Kidney tubule cell (primary cell): ENCODE measurements at regions not wholly inside any gene's neighbourhood (a gene's known extent, or its start where the extent isn't known, plus 50 kb on each side); places are given as distances from the start of the nearest gene placed in this dataset.
"Not testable (repeated sequence)": the region's sequence is repeated elsewhere in the genome, so short reads cannot be mapped to it uniquely, and the experiment has no call there.

Experiments used
- DNase-seq: peaks from one replicate; pipeline ENCODE4 v3.0.0-alpha.2; 2018; ENCODE audit warnings: low spot score

DNA sequence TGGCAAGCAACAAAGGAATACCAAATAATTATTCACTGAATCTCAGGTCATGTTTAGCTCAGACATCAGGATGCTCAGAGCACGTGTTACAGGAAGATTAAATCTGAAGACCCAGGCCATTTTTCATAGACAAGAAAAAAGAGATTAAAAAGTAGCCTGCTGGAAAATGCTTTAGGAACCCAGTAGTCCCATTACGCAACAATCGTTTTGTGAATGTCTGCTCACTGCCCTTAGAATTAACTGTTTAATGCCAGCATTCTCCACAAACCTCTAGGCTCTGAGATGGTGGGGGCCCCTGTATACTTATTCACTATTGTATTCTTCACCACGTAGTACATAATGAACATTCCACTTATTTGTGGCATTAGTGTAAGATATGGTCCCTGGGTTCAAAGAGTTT lies 154.6 kb upstream of the NYAP2 start:
- no peak for DNase-seq

DNA sequence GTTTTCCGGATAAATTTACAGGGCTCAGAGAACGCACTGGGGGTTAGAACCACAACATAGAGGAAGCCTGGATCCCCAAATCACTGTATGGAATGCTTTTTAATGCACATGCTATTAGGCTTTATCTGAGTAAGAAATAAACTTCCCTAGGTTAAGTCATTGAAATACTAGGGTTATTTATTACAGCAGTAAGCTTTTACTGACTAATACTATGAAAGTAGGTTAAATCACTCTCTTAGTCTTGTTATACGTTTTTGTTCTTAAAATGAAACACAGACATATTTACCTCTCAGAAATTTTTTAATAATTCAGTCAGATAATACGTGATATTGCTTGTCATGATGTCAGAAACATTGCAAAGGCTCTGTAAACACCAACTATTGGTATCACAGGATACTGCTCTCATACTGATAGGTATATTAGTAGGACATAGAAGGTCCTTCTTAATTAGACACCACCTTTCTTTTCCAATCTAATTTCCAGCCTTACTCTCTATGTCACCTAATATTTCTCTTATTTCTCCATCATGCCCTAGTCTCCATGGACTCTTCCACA lies 162.7 kb upstream of the NYAP2 start:
- DNase-seq: no peak

DNA sequence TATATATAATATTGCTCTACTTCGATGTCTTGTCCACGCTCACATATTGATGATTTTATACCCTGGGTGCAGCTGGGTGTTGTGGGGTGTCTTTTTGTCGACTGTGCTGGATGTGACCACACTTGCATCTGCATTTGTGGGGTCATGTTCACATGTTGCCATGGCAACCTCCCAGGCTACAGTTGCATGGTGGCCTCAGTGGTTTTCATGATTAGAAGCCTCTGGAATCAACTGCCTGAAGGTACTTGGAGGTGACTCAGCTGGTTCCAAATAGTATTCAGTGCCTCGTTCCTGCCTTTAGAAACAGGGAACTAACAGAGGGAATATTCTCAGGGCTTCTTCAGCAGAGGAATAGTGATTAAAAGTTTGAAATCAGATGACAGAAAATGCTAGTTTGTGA lies 166.3 kb upstream of the NYAP2 start:
- DNase-seq: peak; percentile 17

DNA sequence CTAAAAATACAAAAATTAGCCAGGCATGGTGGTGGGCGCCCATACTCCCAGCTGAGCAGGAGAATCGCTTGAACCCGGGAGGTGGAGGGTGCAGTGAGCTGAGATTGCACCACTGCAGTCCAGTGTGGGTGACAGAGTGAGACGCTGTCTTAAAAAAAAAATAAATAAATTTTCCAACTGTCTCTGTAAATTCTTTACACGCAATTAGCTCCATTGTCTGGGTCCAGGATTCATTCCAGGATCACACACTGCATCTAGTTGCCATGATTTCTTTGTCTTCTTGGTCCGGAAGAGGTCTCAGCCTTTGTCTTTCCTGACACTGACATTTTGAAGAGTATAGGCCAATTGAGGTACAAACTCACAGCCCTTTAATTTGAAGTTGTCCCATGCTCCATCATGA lies 167.6 kb upstream of the NYAP2 start:
- DNase-seq: no peak

DNA sequence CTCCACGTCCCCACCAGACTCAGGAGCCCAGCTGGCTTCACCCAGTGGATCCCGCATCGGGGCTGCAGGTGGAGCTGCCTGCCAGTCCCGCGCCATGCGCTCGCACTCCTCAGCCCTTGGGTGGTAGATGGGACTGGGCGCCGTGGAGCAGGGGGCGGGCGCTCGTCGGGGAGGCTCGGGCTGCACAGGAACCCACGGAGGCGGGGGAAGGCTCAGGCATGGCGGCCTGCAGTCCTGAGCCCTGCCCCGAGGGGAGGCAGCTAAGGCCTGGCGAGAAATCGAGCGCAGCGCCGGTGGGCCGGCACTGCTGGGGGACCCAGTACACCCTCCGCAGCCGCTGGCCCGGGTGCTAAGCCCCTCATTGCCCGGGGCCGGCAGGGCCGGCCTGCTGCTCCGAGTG lies 170.2 kb upstream of the NYAP2 start:
- DNase-seq: not testable (repeated sequence)

DNA sequence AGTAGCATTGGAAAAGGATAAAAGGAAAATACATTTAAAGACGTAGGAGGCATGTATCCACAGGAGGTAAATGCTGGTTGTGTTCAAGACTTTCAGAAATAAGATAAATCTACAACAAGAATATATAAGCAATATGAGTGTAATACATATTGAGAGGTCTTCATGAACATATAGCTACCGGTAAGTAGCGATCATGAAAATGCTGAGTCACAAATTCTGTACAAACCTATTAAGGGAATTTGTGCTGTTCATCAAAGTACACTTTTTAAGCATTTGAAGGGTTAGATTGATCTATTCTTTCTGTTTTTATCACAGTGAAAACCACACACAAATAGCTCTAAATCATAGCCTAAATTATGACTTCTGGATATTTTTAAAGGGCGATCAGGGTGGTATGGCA lies 173.1 kb upstream of the NYAP2 start:
- no peak for DNase-seq

DNA sequence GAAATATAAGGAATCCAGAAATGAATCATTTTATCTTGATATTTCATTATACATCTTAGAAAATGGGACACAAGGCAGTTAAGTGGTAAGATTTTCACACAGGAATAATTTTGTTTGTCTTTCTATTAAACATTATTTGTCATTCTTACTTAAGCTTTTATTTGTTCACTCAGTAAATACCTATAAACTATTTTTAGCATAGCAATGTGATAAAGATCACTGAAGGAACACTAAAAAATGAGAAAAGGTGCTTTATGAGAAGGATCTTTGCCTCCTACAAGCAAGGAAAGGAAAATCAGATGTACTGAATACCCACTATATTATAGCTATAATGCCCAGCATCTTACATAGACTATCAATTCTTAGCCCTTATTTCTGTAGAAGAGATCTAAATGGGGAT lies 176.2 kb upstream of the NYAP2 start:
- DNase-seq: no peak

DNA sequence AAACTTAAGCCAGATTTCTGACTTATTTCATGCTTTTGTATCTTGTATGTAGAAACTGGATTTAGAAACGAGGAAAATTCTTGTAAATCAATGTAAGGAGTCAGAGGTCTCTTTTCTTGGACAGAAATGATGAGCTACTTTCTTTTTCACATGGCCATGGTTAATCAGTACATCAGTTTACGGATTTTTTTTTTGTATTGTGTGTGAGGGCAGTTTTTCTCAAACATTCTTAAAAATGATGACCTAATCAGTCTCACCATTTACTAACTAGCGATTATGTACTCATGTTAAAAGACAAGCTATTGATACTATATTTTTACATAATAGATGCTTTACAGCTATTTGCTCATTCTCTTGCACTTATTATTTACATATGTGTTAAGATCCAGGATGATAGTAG lies 165.2 kb upstream of the DOCK10 start:
- no peak for DNase-seq

DNA sequence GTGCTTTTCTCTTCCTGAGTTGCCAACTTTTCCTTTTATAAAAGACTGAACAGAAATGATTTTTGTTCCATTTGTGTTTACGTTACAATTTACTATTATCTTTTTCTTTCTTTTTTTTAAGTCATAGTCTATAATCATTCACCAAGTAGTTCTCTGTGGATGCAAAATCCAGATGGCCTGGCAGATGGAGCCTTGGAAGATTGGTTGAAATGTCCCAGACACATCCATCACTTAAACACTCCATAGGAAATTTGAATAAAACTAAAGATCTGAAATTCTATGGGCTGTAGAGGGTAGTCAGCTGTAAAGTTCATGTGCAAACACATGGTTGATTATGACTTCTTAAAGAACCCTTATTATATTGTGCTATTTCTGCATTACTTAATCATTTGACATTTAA lies 164.8 kb upstream of the DOCK10 start:
- no peak for DNase-seq

DNA sequence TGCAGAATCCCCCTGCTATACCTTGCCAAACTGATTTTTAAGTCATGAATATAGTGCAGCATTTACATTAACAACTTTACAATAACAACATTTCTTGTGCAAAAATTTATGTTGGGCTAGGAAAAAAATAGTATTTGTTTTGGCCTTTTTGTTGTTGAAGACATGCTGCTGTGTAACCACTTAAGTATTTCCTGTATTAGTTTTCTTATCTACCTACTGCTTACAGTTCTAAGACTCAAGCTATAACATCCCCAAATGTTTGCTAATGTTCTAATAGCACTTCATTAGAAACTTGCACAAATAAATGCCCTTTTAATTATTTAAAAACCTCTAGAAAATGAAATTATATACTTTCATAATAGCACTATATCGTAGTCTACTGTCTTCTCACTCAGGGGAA lies 154.3 kb upstream of the DOCK10 start:
- no peak for DNase-seq

DNA sequence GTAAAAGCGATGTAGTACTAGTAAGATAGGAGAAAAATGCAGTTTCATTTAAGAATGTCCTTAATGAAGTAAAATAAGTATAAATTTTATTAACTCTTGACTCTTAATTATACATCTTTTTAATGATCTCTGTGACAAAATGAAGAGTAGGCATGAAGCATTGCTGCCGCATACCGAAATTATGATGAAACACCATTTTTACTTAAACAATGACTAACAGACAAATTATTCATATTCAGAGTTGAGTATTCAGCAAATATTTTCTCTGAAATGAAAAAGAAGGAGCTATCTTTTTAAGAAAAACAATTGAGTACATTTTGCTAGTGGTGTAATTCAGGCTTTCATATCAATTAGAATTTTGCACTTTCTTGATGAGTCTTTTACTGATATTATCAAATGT lies 150.6 kb upstream of the DOCK10 start:
- no peak for DNase-seq

DNA sequence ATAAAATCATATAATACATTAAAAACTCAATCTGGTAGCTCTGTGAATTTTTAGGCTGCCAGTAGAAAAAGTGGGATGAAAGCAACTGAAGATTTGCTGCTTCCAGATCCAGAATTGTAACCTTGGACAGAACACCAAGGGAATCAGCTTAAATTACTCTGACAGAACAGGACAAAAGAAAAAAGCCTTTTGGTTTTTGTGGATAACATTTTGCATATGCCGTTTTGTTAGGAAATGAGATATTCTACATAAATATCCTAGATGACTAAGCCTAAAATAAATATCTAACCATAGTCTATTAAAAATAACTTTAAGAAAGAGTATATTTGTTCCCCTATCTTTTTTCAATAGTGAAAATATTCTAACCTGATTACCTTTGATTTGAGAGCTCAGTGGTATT lies 148.7 kb upstream of the DOCK10 start:
- no peak for DNase-seq

DNA sequence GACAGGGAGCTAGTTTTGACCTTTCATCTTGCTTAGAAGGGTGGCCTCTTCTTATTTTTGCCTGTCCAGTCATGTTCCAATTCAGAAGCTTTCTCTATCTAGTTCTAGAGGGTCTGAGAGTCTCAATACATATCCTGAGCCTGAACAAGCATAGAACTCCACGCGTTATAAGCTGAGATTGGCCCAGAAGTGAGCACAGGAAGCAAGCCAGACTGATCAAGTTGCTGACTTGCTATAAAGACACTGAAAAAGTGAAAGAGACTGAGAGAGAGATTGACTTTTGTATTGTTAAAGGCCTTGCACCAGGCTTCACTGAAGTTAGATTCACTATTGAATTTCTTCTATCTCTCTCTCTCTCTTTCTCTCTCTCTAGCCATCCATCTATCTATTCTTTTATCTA lies 142.7 kb upstream of the DOCK10 start:
- DNase-seq: no peak

DNA sequence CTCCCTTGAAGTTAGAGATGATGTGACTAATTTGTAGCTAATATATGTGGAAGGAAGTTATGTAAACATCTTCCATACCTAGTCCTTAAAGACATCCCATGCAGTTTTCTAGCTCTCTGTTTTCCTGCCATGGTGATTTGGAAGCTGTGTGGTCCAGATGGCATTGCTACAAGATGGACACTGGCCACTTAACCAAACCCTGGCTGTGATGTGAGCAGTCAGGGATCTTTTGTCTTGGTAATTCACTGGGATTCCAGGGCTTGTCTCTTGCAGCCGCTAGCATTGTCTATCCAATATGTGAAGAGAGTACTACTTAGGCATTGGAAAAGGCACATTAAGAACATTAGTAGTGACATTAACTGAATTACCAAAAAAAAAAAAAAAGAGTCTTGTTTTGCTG lies 139.9 kb upstream of the DOCK10 start:
- DNase-seq: no peak

DNA sequence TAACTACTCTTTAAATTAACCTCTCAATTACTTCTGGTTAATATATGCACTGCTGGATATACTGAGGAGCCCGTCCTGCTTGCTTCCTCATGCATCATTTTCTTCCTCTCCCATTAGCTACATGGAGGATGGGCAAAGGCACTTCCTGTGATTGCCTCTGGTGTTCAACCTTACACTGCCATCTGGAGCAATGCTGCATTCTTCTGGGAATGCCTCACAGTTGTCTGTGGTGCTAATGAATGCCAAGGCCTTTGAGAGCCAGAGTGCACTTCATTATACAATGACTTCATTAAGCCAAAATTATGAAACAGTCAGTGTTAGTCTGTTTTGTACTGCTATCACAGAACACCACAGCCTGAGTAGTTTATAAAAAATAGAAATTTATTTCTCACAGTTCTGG lies 134.8 kb upstream of the DOCK10 start:
- peak; percentile 71 for DNase-seq

DNA sequence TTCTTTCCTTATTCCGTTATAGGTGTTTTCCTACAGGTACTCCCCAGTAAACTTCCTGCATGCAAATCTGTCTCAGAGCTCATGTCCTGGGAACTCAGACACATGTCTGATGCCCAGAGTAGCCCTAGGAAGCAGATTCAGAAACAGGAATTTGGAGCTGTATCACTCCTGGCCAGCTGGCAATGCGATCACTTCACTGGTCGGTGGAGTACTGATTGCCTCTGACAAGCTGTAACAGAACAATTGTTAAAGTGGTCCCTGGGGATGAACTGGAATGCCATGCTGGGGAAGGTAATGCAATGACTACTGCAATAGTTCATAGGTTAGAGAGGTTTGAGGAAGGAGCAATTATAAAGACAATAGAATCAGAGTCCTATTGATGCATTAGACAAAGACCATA lies 131.6 kb upstream of the DOCK10 start:
- no peak for DNase-seq

DNA sequence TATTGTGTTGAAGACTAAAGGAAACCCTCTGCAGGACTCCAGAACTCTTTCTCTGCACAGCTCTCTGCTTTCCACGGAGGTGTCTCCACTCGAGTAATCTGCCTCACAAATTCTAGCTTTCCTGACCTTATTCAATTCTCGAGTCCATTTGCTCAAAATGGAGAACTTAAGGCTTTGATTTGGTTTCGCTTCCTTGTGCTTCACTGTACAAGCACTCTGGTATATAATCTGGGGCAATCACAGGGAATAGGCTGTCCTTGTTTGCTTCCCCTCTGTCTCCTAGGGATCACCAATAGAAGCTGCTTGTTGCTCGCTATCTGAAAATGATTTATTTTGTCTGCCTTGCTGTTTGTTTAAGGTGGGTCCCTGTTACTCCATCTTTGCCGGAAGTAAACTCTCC lies 129.1 kb upstream of the DOCK10 start:
- DNase-seq: no peak

DNA sequence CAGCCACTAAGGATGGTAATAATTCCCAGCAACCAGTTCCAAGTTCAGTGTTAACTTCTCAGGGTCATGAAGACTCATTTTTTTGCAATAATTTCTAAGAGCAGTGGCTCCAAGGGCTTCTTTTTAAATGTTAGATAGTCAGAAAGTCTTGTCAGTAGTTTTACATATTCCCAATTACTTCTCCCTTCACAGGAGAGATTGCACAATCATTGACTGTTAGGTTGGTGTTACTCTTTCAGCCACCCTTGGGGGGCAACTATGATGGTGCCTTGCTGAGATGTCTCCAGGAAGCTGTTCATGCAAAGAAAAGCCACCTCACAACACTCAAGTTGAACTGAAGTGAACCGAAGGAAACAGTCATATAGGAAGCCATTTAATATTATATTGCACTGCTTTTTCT lies 127.9 kb upstream of the DOCK10 start:
- DNase-seq: no peak

DNA sequence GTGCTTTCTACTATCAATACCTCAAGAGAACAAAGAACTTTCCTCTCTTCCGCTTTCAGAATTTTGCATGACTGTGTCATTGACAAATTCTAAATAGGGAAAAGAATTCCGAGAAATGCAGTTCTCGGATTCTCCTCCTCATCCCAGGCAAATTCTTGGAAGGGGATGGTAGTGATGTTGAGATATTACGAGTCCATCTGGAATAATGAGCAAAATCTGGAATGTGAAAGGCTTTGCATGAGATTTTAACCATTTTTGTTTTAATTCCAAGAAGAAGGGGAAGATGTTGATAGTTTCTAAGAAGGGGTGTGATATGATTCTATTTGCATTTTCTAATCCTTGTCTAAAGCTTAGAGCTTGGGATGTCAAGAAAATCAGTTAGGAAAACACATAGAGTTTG lies 127.1 kb upstream of the DOCK10 start:
- DNase-seq: no peak

DNA sequence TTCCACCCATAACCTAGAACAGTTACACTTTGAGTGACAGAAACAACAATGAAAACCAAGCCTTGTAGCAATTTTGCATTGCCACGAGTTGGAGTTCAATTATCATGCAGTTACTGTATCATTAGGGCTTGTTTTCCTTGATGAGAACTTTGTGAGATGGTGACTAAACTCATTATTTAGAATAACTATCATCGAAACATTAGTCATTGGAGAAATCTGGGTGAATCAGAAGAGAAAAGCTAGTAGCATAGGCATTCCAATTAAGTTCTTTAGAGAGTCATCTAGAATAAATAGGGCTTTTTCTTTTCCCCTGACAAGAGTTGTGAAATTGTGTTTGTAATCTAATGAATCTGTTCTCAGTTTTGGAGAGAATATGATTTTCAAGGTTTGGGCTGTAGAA lies 122.8 kb upstream of the DOCK10 start:
- DNase-seq: no peak

DNA sequence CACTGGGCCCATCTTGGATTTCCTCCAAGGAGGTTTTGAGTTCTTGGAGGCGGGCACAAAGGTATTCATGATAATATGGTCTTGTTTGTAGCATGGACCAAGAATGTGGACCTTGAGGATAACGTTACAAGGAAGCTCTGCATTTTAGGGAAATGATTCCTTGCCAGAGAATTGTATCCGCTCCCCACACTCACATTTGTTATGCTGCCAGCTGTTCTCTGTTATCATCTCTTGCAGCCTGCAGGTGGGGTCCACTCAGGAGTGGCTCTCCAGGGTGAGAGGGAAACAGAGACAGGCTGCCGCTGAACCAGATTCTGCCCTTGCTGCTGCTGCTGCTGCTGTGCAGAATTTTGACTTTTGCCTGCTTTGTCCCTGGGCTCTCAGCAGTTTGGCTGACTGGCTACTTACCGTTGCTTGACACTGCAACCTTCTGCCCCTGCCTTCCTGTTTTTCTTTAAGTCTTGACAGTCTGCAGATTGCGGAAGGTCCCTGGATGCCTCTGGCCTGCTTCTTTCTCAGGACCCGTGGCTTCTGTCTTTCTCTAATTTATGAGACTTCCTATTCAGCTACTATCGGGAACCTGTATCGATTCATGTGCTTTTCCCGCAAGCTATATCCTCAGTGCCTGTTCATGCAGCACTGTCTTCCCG lies 122.3 kb upstream of the DOCK10 start:
- DNase-seq: no peak

DNA sequence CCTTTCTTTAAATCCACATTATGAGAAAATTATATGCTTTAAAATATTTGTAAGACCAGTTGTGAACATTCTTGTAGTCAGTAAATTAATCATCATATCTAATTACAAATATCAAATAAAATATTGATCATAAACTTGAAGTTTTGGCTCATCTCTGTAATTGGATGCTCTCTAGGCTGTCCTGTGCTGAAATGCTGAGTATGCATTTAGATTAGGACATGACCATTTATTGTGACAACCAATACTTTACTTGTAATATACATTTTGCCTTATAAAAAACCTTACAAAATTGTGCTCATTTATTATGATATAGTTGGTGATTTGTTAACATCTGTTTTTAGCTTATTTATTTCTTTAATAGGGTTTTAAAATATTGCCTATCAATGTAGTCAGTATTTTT lies 116.1 kb upstream of the DOCK10 start:
- no peak for DNase-seq

DNA sequence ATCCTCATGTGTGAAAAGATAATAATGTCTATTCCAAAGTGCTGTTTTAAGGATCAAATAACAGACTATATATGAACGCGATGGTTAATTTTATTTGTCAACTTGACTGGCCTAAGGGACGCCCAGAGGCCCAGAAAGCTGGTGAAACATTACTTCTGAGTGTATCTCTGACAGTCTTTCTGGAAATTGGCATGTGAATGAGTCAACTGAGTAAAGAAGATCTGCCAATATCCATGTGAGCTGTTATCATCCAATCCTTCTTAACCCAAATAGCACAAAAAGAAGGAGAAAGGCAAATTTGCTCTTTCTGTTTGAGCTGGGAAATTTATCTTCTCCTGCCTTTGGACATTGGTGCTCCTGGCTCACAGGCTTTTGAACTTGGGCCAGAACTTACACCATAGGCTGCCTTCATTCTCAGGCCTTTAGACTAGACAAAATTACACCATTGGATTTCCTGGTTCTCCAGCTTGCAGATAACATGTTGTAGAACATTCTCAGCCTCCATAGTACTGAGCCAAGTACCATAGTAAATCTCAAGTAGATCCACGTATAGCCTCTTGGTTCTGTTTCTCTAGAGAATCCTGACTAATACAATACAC lies 114.7 kb upstream of the DOCK10 start:
- no peak for DNase-seq

DNA sequence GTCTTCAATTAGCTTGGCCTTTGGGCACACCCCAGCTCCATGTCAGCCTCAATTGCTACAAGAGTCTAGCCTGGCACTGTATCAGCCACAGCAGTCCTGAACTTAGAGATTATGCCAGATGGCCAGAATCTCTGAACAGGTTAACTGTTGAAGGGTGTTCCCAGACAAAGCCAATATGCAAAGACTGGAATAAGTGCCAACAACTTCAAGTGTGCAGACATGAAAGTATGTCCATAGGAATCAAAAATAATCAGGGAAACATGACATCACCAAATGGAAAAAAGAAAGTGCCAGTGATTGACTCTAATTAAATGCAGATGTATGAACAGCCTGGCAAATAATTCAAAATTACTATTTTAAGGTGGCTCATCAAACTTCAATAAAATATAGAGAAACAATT lies 98.5 kb upstream of the DOCK10 start:
- DNase-seq: no peak
